ENCODE measurements at regions not wholly inside any gene's neighbourhood (a gene's known extent, or its start where the extent isn't known, plus 50 kb on each side); places are given as distances from the start of the nearest gene placed in this dataset.

DNA sequence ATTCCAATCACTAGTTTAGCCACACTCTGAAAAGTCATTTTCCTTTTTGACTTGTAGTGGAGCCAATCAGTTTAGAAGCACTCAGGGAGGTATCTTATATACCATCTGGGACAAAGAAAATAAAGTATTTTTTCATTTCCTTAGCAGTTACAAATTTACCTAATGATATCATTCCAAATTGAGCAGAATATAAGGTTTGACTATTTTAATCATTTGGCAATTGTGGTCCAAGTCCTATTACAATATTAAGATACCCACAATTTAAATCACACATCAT is 170.6 kb downstream of the LTN1 start:
- Histone ChIP-seq H3K4me1 (ENCODE audit: insufficient read depth) (peaks cover 38% of the 10 kb centered on the region), H3K4me3 (no peak overlapping the region), H3K79me2 (ENCODE audit: insufficient read depth) (no peaks in the 10 kb centered on the region), H2AFZ (no peak overlapping the region), H4K20me1 (ENCODE audit: insufficient read depth) (no peaks in the 10 kb centered on the region), H3K4me2 (ENCODE audit: unreplicated experiment) (no peak overlapping the region), H3K9me2 (ENCODE audit: insufficient read depth) (no peaks in the 10 kb centered on the region), H3K36me3 (ENCODE audit: low read depth) (no peaks in the 10 kb centered on the region), H3K9me3 (ENCODE audit: low read depth) (no peaks in the 10 kb centered on the region), H3K27ac (no peak overlapping the region), H3K27me3 (replicated peaks; ENCODE audit: insufficient read depth) (no peaks in the 10 kb centered on the region), H3F3A (ENCODE audit: insufficient read depth) (peaks cover 11% of the 10 kb centered on the region), H3K9ac (no peak overlapping the region)
- no peak for DNase-seq
- TF ChIP-seq EZH2phosphoT487 (IDR thresholded peaks at IDR 0.05; ENCODE audit: insufficient read depth, low read depth) = no peak
- TF ChIP-seq EZH2 (IDR thresholded peaks at IDR 0.05; ENCODE audit: insufficient read depth, poor library complexity, severe bottlenecking) = no peak
- in situ Hi-C loops (cut with MboI) = no loop called here

DNA sequence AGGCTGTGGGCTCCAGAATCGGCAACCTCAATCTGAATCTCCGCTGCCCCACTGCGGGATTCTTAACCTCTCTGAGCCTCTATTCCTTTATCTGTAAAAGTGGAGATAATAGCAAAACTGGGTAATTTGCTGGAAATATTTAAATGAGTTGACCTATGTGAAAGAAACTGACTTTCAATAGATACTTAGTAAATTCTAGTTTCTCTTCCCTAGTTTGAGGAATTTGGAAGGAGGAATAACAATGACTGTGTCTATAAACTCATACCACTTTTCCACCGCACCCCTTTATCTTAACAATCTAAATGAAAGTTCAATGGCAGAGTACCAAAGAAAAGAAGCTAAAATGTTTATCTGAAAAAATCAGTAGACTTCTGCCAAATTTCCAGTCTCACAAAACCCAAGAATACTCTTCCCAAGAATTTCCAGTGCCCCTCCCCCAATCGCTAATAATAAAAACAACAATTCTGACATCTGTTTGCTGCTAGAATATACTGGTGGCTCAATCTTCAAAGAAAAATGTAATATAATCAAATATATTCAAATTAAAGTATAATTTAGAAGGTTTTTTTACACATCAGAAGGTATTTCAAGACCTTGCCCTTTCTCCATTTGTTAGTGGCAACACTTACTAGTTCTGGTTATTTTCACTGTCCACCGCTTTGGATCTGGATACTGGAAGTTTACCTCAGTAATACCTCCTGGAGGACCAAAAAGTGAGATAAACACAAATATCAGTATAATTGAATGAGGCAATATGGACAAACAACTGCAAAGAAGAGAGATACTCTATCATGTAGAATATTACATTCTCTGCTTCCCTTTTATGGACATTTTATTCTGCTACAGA is 171.2 kb downstream of the LTN1 start:
- 77 to 82% methylated on average over 6 of the region's 6 CpGs for WGBS, 2 experiments (ENCODE audit: low coverage in 1 of 2, low lambda C conversion rate in 2 of 2, missing lambda C conversion rate in 2 of 2)
- no peak overlapping the region for H3K9ac ChIP-seq
- H3K27ac ChIP-seq = no peak overlapping the region
- H3K4me3 ChIP-seq = no peak overlapping the region
- H4K20me1 ChIP-seq (ENCODE audit: insufficient read depth) = no peaks in the 10 kb centered on the region
- H3F3A ChIP-seq (ENCODE audit: insufficient read depth) = peaks cover 11% of the 10 kb centered on the region
- peak; percentile 5 for DNase-seq
- H3K4me1 ChIP-seq (ENCODE audit: insufficient read depth) = peaks cover 38% of the 10 kb centered on the region
- no peak overlapping the region for H2AFZ ChIP-seq
- H3K9me3 ChIP-seq (ENCODE audit: low read depth) = no peaks in the 10 kb centered on the region
- no peaks in the 10 kb centered on the region for H3K36me3 ChIP-seq (ENCODE audit: low read depth)
- H3K79me2 ChIP-seq (ENCODE audit: insufficient read depth) = no peaks in the 10 kb centered on the region
- TF ChIP-seq EZH2 (IDR thresholded peaks at IDR 0.05; ENCODE audit: insufficient read depth, poor library complexity, severe bottlenecking) (no peak), EZH2phosphoT487 (IDR thresholded peaks at IDR 0.05; ENCODE audit: insufficient read depth, low read depth) (no peak)
- H3K9me2 ChIP-seq (ENCODE audit: insufficient read depth) = no peaks in the 10 kb centered on the region
- in situ Hi-C loops (cut with MboI) = no loop called here
- no peak overlapping the region for H3K4me2 ChIP-seq (ENCODE audit: unreplicated experiment)
- H3K27me3 ChIP-seq (replicated peaks; ENCODE audit: insufficient read depth) = no peaks in the 10 kb centered on the region

DNA sequence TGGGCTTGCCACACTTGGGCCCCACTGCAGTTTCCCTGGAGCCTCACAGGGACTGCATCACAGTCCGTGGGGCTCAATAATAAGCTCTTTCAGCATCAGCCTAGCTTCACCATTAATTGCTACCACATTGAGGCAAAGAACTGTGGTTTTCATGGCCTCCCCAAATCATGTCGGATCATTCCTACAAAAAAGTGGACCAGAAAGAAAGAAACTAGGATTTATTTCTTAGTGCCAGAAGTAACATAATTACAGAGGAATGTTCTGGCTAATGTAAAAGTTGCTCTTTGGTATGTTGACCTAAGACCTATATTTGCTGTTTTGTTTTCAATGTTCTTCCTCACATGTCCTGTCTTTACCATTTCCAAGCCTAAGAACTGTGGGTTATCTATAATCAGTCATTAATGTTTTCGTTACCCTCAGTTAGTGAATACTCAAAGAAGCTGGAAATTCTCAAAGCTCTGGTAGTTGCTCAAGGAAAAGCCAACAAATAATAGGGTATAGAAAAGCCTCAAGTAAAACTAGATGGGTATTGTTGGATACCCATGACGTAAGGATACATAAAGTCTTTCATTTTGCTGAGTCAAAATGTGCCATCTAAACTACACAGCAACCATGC is 173.9 kb downstream of the LTN1 start:
- H3K27ac ChIP-seq = peak overlapping the region; percentile 41
- 50 to 51% methylated on average over 4 of the region's 4 CpGs for WGBS, 2 experiments (ENCODE audit: low coverage in 1 of 2, low lambda C conversion rate in 2 of 2, missing lambda C conversion rate in 2 of 2)
- H3K4me1 ChIP-seq (ENCODE audit: insufficient read depth) = peaks cover 38% of the 10 kb centered on the region
- H2AFZ ChIP-seq = peak overlapping the region; percentile 62
- H3K9me2 ChIP-seq (ENCODE audit: insufficient read depth) = no peaks in the 10 kb centered on the region
- H3K36me3 ChIP-seq (ENCODE audit: low read depth) = no peaks in the 10 kb centered on the region
- peak; percentile 50 for DNase-seq
- no peak overlapping the region for H3K4me3 ChIP-seq
- no peaks in the 10 kb centered on the region for H3K27me3 ChIP-seq (replicated peaks; ENCODE audit: insufficient read depth)
- H3K9ac ChIP-seq = no peak overlapping the region
- H3K79me2 ChIP-seq (ENCODE audit: insufficient read depth) = no peaks in the 10 kb centered on the region
- no peaks in the 10 kb centered on the region for H3K9me3 ChIP-seq (ENCODE audit: low read depth)
- peak overlapping the region; percentile 64 for H3K4me2 ChIP-seq (ENCODE audit: unreplicated experiment)
- TF ChIP-seq EZH2phosphoT487 (IDR thresholded peaks at IDR 0.05; ENCODE audit: insufficient read depth, low read depth) (no peak), EZH2 (IDR thresholded peaks at IDR 0.05; ENCODE audit: insufficient read depth, poor library complexity, severe bottlenecking) (no peak)
- in situ Hi-C loops (cut with MboI) = no loop called here
- peaks cover 11% of the 10 kb centered on the region for H3F3A ChIP-seq (ENCODE audit: insufficient read depth)
- H4K20me1 ChIP-seq (ENCODE audit: insufficient read depth) = no peaks in the 10 kb centered on the region

DNA sequence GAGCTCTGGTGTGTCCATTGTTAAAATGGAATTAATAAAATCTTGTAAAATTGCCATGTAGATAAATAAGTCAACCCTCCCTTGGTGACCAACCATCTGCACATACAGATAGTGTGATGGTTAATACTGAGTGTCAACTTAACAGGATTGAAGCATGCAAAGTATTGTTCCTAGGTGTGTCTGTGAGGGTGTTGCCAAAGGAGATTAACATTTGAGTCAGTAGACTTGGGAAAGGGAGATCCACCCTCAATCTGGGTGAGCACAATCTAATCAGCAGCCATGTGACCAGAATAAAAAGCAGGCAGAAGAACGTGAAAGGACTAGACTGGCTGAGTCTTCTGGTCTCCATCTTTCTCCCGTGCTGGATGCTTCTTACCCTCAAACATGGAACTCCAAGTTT is 174.8 kb downstream of the LTN1 start:
- no peaks in the 10 kb centered on the region for H3K27me3 ChIP-seq (replicated peaks; ENCODE audit: insufficient read depth)
- H3K27ac ChIP-seq = no peak overlapping the region
- no peaks in the 10 kb centered on the region for H3K9me2 ChIP-seq (ENCODE audit: insufficient read depth)
- H3K4me3 ChIP-seq = no peak overlapping the region
- H3K9me3 ChIP-seq (ENCODE audit: low read depth) = no peaks in the 10 kb centered on the region
- no peak overlapping the region for H3K9ac ChIP-seq
- no peaks in the 10 kb centered on the region for H4K20me1 ChIP-seq (ENCODE audit: insufficient read depth)
- TF ChIP-seq EZH2phosphoT487 (IDR thresholded peaks at IDR 0.05; ENCODE audit: insufficient read depth, low read depth) = no peak
- no peak for TF ChIP-seq EZH2 (IDR thresholded peaks at IDR 0.05; ENCODE audit: insufficient read depth, poor library complexity, severe bottlenecking)
- peaks cover 32% of the 10 kb centered on the region for H3K4me1 ChIP-seq (ENCODE audit: insufficient read depth)
- H3K4me2 ChIP-seq (ENCODE audit: unreplicated experiment) = no peak overlapping the region
- in situ Hi-C loops (cut with MboI) = no loop called here
- 66 to 67% methylated on average over 2 of the region's 2 CpGs for WGBS, 2 experiments (ENCODE audit: low coverage in 1 of 2, low lambda C conversion rate in 2 of 2, missing lambda C conversion rate in 2 of 2)
- no peaks in the 10 kb centered on the region for H3K79me2 ChIP-seq (ENCODE audit: insufficient read depth)
- peaks cover 4% of the 10 kb centered on the region; the same call in 1 of the 2 replicates for H3F3A ChIP-seq (ENCODE audit: insufficient read depth)
- DNase-seq = no peak
- H3K36me3 ChIP-seq (ENCODE audit: low read depth) = no peaks in the 10 kb centered on the region
- no peak overlapping the region for H2AFZ ChIP-seq

All from GM23248 (cell line).